GM03348 (cell line): ENCODE measurements at regions not wholly inside any gene's neighbourhood (a gene's known extent, or its start where the extent isn't known, plus 50 kb on each side); places are given as distances from the start of the nearest gene placed in this dataset.
A peak's percentile ranks its signal among the peaks of the same experiment; 100 is the strongest.
"Not testable (repeated sequence)": the region's sequence is repeated elsewhere in the genome, so short reads cannot be mapped to it uniquely, and the experiment has no call there.

Source experiments
- DNase-seq: peaks from one replicate; pipeline ENCODE4 v3.0.0; 2012; ENCODE audit warnings: low spot score

GRCh38 chr11:11220786-11221185 is 132.3 kb downstream of the CSNK2A3 start:
- no peak for DNase-seq

- no peak for DNase-seq
These were observed 134.4 kb downstream of the CSNK2A3 start for GRCh38 chr11:11218629-11218986.

GRCh38 chr11:11217929-11218628 is 135.0 kb downstream of the CSNK2A3 start:
- DNase-seq = no peak

GRCh38 chr11:11217289-11217928 is 135.6 kb downstream of the CSNK2A3 start:
- no peak for DNase-seq

GRCh38 chr11:11215944-11216343 is 137.1 kb downstream of the CSNK2A3 start:
- no peak for DNase-seq

- no peak for DNase-seq
These were observed 137.8 kb downstream of the CSNK2A3 start for GRCh38 chr11:11215058-11215815.

GRCh38 chr11:11213117-11213516 is 139.9 kb downstream of the CSNK2A3 start:
- no peak for DNase-seq

- DNase-seq = no peak
These were observed 141.2 kb downstream of the CSNK2A3 start for GRCh38 chr11:11211888-11212287.

- DNase-seq = no peak
These were observed 141.9 kb downstream of the CSNK2A3 start for GRCh38 chr11:11211186-11211585.

- DNase-seq = no peak
These were observed 142.6 kb downstream of the CSNK2A3 start for GRCh38 chr11:11210446-11210845.

GRCh38 chr11:11209967-11210366 is 143.1 kb downstream of the CSNK2A3 start:
- DNase-seq = no peak

GRCh38 chr11:11208994-11209393 is 144.1 kb downstream of the CSNK2A3 start:
- no peak for DNase-seq

- DNase-seq = no peak
These were observed 145.6 kb downstream of the CSNK2A3 start for GRCh38 chr11:11207428-11207827.

- no peak for DNase-seq
These were observed 146.6 kb downstream of the CSNK2A3 start for GRCh38 chr11:11206484-11206883.

GRCh38 chr11:11202885-11203284 is 150.2 kb downstream of the CSNK2A3 start:
- DNase-seq = no peak

GRCh38 chr11:11201302-11201701 is 151.7 kb downstream of the CSNK2A3 start:
- DNase-seq = not testable (repeated sequence)

- DNase-seq = no peak
These were observed 160.5 kb downstream of the CSNK2A3 start for GRCh38 chr11:11192541-11192940.

- no peak for DNase-seq
These were observed 163.5 kb downstream of the CSNK2A3 start for GRCh38 chr11:11189506-11189905.

GRCh38 chr11:11186249-11186648 is 166.8 kb downstream of the CSNK2A3 start:
- no peak for DNase-seq

GRCh38 chr11:11182261-11182660 is 170.8 kb downstream of the CSNK2A3 start:
- no peak for DNase-seq

GRCh38 chr11:11178671-11179638 is 174.1 kb downstream of the CSNK2A3 start:
- DNase-seq = peak; percentile 84
